Activated naive CD4-positive, alpha-beta T cell treated with anti-CD3 and anti-CD28 coated beads for 36 hours (primary cell): ENCODE measurements at regions not wholly inside any gene's neighbourhood (a gene's known extent, or its start where the extent isn't known, plus 50 kb on each side); places are given as distances from the start of the nearest gene placed in this dataset.
"Not testable (repeated sequence)": the region's sequence is repeated elsewhere in the genome, so short reads cannot be mapped to it uniquely, and the experiment has no call there.

ENCODE experiments used
- CTCF ChIA-PET: fragments of 350-600 bp; sonication (Branson Sonifier 250); formaldehyde crosslinking; loops from one replicate; lab custom pipeline; 2021; ENCODE audit warnings: antibody characterized with exemption; lab: Charles Lee
- DNase-seq: peaks from one replicate; pipeline ENCODE4 v3.0.0-alpha.2; 2020
- H3K27ac Mint-ChIP-seq: one replicate; pipeline ENCODE4 v1.8.0; 2021; ENCODE audit warnings: mild to moderate bottlenecking, mixed read lengths
- H3K27me3 Mint-ChIP-seq: one replicate; pipeline ENCODE4 v1.8.0; 2021; ENCODE audit warnings: low read depth, mixed read lengths
- H3K36me3 Mint-ChIP-seq: one replicate; pipeline ENCODE4 v1.8.0; 2021; ENCODE audit warnings: low read depth, mixed read lengths
- H3K4me1 Mint-ChIP-seq: one replicate; pipeline ENCODE4 v1.8.0; 2021; ENCODE audit warnings: low read depth, mixed read lengths
- H3K4me3 Mint-ChIP-seq: one replicate; pipeline ENCODE4 v1.8.0; 2021; ENCODE audit warnings: mild to moderate bottlenecking, moderate library complexity, mixed read lengths
- H3K9me3 Mint-ChIP-seq: one replicate; pipeline ENCODE4 v1.8.0; 2021; ENCODE audit warnings: mixed read lengths
- intact Hi-C: fragments of 100-400 bp; cut with micrococcal nuclease; formaldehyde crosslinking; loops from one replicate; pipeline ENCODE4 v1.15.1; 2023

DNA sequence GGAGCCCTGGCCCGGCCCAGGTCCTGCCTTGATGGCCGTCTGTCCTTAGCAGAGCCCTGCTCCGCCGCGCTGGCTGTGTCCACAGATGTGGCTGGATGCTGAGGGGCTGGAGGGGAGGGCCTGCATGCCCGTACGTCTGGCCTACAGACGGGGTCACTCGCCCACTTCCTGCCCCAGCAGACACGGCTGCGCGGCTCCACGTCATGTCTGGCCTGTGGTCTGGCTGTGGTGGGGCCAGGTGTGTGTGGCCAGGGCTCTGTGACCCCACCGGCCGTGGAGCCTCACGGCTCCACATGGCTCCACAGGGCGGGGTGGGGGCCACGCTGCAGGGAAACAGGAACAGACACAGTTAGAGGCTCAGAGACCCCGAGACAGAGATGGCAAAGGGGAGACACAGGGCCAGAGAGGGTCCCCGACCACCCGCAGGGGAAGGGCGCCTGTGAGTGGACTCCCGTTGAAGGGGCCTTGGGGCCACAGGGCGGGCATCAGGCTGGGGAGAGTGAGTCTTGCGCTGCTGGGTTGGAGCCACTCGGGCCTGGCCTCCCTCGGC is 65.5 kb downstream of the TMEM121 start:
- H3K27ac Mint-ChIP-seq, H3K36me3 Mint-ChIP-seq, H3K4me1 Mint-ChIP-seq, H3K4me3 Mint-ChIP-seq, H3K9me3 Mint-ChIP-seq, intact Hi-C loops, H3K27me3 Mint-ChIP-seq, DNase-seq, CTCF ChIA-PET: not testable (repeated sequence)

DNA sequence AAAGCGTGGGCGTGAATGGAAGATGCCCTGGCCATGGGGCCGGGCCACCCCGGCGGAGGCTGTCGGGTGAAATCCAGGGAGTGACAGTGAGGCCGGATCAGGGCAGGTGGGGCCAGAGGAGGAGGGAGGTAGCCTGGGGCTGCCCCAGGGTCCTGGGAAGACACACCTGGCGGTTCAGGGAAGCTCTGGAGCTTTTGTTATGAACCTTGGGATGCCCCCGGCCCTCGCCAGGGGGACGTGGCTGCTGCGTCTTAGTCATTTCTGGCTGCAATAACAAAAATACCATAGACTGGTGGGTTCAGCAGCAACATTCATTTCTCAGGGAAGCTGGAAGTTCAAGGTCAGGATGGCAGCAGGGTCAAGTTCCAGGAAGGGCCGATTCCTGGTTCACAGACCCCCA is 66.3 kb downstream of the TMEM121 start:
- H3K36me3 Mint-ChIP-seq, H3K4me1 Mint-ChIP-seq, H3K27me3 Mint-ChIP-seq, intact Hi-C loops, CTCF ChIA-PET, H3K4me3 Mint-ChIP-seq, H3K27ac Mint-ChIP-seq, H3K9me3 Mint-ChIP-seq, DNase-seq: not testable (repeated sequence)

DNA sequence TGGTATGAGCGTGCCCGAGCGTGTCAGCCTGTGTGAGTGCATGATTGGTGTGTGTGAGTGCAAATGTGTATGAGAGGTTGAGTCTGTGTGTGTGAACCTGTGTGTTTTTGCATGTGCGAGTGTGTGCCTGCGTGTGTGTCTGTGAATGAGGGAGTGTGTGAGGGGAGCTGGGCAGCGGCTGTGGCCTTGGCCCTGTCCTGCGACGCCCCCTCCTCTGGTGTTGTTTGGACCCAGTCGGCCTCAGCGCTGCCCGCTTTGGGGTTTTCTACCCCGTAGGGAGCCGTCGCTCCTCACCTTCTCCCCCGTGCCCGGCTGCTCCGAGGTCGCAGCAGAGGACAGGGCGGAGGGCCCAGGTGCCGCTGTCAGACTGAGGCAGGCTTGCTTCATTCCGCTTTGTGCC is 69.0 kb downstream of the TMEM121 start:
- DNase-seq, intact Hi-C loops, CTCF ChIA-PET, H3K9me3 Mint-ChIP-seq, H3K27me3 Mint-ChIP-seq, H3K27ac Mint-ChIP-seq, H3K4me3 Mint-ChIP-seq, H3K36me3 Mint-ChIP-seq, H3K4me1 Mint-ChIP-seq: not testable (repeated sequence)

DNA sequence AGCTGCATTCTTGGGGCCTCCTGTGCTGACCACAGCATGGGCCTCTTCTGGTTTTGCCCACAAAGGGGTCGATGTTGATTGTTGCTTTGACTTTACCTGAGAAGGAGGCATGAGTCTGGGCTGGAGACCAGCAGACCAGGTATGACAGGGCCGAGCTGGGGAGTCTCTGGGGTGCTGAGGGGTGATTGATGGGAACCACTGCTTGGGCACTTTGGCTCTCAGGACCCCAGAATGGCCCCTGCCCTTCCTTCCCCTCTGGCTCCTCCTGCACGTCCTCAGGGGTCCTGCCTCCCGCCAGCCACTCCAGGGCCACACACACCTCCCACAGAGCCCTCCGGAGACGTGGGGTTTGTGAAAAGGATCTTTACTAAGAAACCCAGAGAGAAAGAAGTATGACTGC is 70.0 kb downstream of the TMEM121 start:
- H3K27ac Mint-ChIP-seq, H3K36me3 Mint-ChIP-seq, H3K4me1 Mint-ChIP-seq, intact Hi-C loops, DNase-seq, H3K27me3 Mint-ChIP-seq, H3K4me3 Mint-ChIP-seq, H3K9me3 Mint-ChIP-seq, CTCF ChIA-PET: not testable (repeated sequence)

DNA sequence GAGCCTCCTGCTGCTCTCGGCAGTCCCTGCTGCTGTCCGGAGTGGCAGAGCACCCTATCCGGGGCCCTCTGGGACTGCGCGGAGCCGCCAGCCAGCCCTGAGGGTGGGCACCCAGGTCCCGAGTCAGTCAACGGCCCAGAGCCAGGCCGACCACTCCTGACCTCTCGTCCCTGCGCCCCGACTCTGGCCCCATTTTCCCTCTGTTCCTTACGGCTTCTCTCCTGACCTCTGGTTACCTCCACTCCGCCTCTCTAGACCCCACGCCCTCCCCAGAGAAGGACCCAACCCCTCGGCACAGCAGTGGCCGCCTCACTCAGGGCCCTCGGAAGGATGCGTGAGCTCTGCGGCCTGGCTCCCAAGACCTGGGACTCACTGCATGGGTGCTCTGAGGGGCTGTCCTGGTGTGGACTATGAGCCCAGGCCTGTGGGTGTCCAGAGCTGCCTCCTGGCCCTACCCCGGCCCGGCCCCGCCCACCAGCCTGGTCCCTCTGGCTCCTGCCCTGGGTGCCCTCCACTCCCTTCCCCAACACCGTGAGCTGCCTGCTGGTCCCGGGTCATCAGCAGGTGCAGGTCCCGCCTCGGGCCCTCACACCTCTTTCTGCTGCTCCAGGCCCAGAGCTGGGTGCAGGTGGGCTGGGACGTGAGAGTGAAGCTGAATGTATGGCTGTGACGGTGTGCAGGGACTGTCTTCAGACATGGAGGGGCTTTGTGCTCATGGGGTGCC is 71.8 kb downstream of the TMEM121 start:
- intact Hi-C loops, H3K27ac Mint-ChIP-seq, H3K9me3 Mint-ChIP-seq, CTCF ChIA-PET, H3K27me3 Mint-ChIP-seq, DNase-seq, H3K36me3 Mint-ChIP-seq, H3K4me3 Mint-ChIP-seq, H3K4me1 Mint-ChIP-seq: not testable (repeated sequence)

DNA sequence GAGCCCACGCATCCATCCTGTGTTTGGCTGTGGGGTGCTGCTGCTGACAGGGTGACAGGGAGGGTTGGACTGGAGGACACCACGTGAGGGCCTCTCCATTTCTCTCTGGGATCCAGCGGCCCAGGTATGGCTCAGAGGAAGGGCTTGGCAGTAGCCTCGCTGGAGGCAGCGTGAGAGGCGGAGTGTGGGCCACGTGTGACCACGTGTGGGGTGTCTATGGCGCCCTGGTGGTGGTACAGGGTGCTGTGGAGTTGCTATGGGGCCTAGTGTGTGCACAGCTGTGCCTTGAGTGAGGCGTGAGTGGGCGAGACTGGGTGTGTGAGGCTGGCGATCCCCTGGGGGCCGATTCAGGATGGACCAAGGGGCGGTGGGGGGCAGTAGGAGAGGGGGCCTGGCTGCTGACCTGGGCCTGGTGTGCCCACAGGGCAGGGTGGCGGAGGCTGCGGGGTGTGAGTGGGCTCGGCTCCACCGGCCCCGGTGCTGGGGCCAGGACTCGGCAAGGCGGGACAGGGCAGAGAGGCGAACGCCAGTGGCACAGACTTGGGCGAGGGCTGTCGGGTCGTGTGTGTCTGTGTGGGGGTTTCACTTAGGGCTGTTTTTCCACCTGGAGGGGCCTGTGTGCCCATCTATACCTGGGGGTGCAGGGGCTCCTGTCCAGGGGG is 72.7 kb downstream of the TMEM121 start:
- H3K9me3 Mint-ChIP-seq, H3K27ac Mint-ChIP-seq: not testable (repeated sequence)

DNA sequence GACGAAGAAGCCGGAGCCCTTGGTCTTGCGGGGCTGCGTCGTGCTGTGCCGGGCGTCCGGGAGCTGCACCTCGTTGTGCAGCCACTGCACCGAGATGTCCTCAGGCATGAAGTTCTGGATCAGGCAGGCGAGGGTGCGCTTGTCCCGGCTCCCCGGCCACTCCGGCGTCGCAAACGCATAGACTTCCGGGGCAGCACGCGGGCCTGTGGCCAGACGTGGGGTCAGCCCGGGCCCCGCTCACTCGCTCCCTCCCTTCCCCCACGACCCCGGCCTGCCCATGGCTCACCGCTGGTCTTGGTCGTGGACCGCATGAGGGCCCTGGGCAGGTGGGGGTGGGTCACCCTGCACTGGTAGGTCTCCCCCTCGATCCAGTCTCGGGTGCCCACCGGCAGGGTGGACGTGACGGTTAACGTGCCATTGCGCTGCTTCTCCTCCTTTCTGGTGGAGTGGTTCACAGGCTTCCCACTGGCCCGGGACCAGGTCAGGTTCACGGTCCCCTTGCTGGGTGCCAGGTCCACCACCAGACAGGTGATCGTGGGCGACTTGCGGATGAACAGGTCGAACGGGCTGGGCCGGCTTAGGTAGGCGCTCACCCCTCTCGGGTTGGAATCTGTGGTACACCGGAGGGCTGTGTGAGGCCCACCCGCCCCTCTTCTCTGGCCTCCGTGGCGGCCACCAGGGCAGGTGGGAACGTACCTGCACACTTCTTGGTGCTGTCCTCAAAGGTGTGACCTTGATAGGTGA is 74.0 kb downstream of the TMEM121 start:
- H3K27me3 Mint-ChIP-seq, H3K4me1 Mint-ChIP-seq, H3K4me3 Mint-ChIP-seq, CTCF ChIA-PET, H3K36me3 Mint-ChIP-seq, H3K9me3 Mint-ChIP-seq, DNase-seq, H3K27ac Mint-ChIP-seq, intact Hi-C loops: not testable (repeated sequence)

More for the DNA sequence above, 72.7 kb downstream of the TMEM121 start:
- DNase-seq, CTCF ChIA-PET, H3K36me3 Mint-ChIP-seq, intact Hi-C loops, H3K4me1 Mint-ChIP-seq, H3K27me3 Mint-ChIP-seq, H3K4me3 Mint-ChIP-seq: not testable (repeated sequence)

DNA sequence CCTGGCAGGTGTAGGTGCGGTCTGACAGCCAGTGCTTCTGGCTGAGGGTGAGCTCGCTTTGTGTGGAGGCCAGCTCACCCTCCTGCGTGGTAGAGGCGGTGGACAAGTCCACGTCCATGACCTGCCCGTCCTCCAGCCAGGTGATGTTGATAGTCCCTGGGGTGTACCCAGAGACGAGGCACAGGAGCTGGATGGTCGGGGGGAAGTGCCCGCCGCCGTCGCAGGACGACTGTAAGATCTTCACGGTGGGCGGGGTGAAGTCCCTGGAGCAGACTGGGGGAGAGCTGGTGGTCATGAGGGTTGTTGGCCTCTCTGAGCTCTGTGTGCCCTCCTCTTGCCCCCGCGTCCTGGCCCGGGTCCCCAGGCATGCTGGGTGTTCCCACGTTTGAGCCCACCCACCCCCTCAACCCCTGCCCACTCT is 74.6 kb downstream of the TMEM121 start:
- Mint-ChIP-seq H3K4me3 (no peak overlapping the region), H3K27me3 (no peaks in the 10 kb centered on the region), H3K27ac (no peak overlapping the region), H3K36me3 (no peaks in the 10 kb centered on the region), H3K4me1 (no peaks in the 10 kb centered on the region), H3K9me3 (no peaks in the 10 kb centered on the region)
- DNase-seq: no peak
- CTCF ChIA-PET: no interaction called here
- intact Hi-C loops: no loop called here

DNA sequence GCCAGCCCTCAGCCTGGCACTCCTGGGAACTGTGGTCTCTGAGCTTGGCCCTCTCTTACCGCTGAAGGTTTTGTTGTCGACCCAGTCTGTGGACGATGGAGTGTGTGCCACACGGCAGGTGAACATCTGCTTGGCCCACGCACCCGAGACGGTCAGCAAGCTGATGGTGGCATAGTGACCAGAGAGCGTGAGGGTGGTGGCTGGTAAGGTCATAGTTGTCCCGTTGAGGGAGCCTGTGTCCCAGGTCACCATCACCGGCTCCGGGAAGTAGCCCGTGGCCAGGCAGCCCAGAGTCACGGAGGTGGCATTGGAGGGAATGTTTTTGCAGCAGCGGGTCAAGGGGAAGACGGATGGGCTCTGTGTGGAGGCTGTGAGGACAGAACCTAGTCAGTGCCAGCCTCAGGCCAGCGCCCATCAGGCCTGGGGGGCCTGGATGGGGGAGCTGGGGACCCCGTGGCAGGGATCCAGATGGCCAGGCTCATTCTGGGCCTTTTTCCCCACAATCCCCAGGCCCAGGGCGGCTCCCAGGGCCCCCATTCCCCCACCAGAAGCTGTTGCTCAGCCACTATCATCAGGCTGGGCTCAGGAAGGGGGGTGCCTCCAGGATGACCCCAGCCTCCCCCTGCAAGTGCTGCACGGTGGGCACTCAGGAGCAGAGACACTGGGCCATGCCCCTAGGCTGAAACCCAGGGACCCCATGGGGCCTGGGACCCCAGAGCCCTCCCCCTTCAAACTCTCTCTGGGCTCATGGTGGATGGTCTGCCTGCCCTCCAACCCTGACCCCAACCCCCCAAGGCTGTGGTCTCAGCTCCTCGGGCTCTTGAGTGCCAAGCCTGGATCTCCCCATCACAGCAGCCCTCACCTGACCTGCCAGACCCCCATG is 75.2 kb downstream of the TMEM121 start:
- intact Hi-C loops: no loop called here
- no peak overlapping the region for H3K27ac Mint-ChIP-seq
- H3K27me3 Mint-ChIP-seq: no peaks in the 10 kb centered on the region
- H3K36me3 Mint-ChIP-seq: no peaks in the 10 kb centered on the region
- H3K9me3 Mint-ChIP-seq: no peaks in the 10 kb centered on the region
- no peaks in the 10 kb centered on the region for H3K4me1 Mint-ChIP-seq
- CTCF ChIA-PET: interaction anchor here (0.5 kb wide), 1 partner anchor 337 kb away, joined by 3 read pairs; no protein-coding TSS in a partner anchor
- H3K4me3 Mint-ChIP-seq: no peak overlapping the region
- DNase-seq: no peak

DNA sequence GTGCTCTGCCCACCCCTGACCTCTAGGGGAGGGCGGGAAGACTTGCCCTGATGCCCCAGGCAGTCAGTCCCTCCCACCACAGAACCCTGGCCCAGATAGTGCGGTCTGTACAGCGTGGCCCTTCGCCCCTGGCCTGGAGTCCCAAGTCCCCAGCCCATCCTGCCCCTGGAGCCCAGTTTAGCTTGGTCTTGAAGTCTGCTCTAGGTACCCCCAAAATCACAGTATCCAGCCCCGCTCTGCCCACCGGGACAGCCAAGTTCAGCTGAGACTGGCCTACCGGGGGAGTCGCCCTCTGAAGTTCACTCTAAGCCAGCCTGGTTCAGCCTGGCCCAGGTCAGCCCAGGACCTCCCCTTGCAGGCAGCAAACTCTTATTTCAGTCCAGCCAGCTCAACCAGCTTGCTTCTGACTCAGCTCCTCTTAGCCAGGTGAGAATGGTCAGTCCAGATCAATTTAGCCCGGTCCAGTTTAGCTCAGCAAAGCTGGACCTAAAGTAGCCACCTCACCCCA is 75.9 kb downstream of the TMEM121 start:
- H3K36me3 Mint-ChIP-seq: no peaks in the 10 kb centered on the region
- H3K4me1 Mint-ChIP-seq: no peaks in the 10 kb centered on the region
- no peak overlapping the region for H3K27ac Mint-ChIP-seq
- H3K4me3 Mint-ChIP-seq: no peak overlapping the region
- H3K9me3 Mint-ChIP-seq: no peaks in the 10 kb centered on the region
- intact Hi-C loops: no loop called here
- no peak for DNase-seq
- H3K27me3 Mint-ChIP-seq: no peaks in the 10 kb centered on the region
- CTCF ChIA-PET: interaction anchor here (0.5 to 1.4 kb wide), 3 partner anchors 45 to 337 kb away, joined by 3 read pairs; no protein-coding TSS in a partner anchor

DNA sequence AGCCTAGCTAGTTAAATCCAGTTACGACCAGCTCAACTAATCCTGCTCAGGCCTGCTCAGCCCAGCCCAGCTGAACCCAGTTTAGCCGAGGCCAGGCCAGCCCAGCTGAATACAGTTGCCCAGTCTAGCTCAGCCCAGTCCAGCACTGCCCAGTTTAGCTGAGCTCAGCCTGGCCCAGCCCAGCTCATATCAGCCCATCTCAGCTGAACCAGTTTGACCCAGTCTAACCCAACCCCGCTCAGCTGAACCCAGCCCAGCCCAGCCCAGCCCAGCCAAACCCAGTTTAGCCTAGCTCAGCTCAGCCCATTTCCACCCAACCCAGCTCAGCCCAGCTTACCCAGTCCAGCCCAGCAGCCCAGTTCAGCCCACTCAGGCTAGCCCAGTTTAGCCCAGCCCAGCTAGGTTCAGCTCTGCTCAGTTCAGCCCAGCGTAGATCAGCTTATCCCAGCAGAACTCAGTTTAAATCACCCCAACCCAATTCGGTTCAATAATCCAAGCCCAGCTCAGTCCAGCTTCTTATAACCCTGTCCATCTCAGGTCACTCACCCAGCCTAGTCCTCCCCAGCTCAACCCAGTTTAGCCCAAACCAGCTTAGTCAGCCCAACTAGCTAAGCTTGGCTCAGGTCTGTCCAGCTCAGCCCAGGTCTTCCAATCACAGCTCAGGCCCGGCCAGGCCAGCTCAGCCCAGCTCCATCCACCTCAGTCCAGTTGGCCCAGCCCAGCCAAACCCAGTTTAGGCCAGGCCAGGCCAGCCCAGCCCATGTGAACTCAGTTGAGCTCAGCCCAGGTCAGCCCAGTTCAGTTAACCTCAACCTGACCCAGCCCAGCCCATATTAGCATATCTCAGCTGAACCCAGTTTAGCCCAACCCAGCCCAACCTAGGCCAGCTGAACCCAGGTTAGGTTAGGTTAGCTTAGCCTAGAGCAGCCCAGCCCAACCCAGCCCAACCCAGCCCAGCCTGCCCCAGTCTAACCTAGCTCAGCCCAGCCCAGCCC is 76.7 kb downstream of the TMEM121 start:
- DNase-seq: no peak
- no peaks in the 10 kb centered on the region for H3K9me3 Mint-ChIP-seq
- no peaks in the 10 kb centered on the region for H3K36me3 Mint-ChIP-seq
- intact Hi-C loops: no loop called here
- no peaks in the 10 kb centered on the region for H3K4me1 Mint-ChIP-seq
- no peak overlapping the region for H3K27ac Mint-ChIP-seq
- CTCF ChIA-PET: interaction anchor here (0.7 to 1.4 kb wide), 2 partner anchors 45 to 297 kb away, joined by 3 read pairs; no protein-coding TSS in a partner anchor
- H3K4me3 Mint-ChIP-seq: no peak overlapping the region
- H3K27me3 Mint-ChIP-seq: no peaks in the 10 kb centered on the region
